Smooth muscle cell of the brain vasculature (primary cell): ENCODE measurements at regions not wholly inside any gene's neighbourhood (a gene's known extent, or its start where the extent isn't known, plus 50 kb on each side); places are given as distances from the start of the nearest gene placed in this dataset.
"Not testable (repeated sequence)": the region's sequence is repeated elsewhere in the genome, so short reads cannot be mapped to it uniquely, and the experiment has no call there.

Experiments
- DNase-seq: peaks from one replicate; pipeline ENCODE4 v3.0.0-alpha.2; 2012; ENCODE audit warnings: low read depth, low spot score

- no peak for DNase-seq
Measured at GRCh38 chr21:35801391-35801790, 258.9 kb downstream of the SETD4 start.

GRCh38 chr21:35800796-35801385, 259.4 kb downstream of the SETD4 start:
- DNase-seq, result not testable (repeated sequence)

- DNase-seq, result no peak
Measured at GRCh38 chr21:35796844-35797243, 263.5 kb downstream of the SETD4 start.

GRCh38 chr21:35794527-35794926, 265.8 kb downstream of the SETD4 start:
- not testable (repeated sequence) for DNase-seq

GRCh38 chr21:35792569-35793305, 267.6 kb downstream of the SETD4 start:
- no peak for DNase-seq

- DNase-seq, result no peak
Measured at GRCh38 chr21:35791541-35792325, 268.6 kb downstream of the SETD4 start.

GRCh38 chr21:35783721-35784120, 276.6 kb downstream of the SETD4 start:
- DNase-seq, result no peak

GRCh38 chr21:35782667-35783066, 277.7 kb downstream of the SETD4 start:
- no peak for DNase-seq

- DNase-seq, result no peak
Measured at GRCh38 chr21:35780983-35781382, 279.3 kb downstream of the SETD4 start.

GRCh38 chr21:35779690-35780570, 280.4 kb downstream of the SETD4 start:
- no peak for DNase-seq

GRCh38 chr21:35779167-35779566, 281.2 kb downstream of the SETD4 start:
- no peak for DNase-seq

- no peak for DNase-seq
Measured at GRCh38 chr21:35777081-35777480, 283.2 kb downstream of the SETD4 start.

- DNase-seq, result no peak
Measured at GRCh38 chr21:35775778-35776544, 284.4 kb downstream of the SETD4 start.

GRCh38 chr21:35770101-35770945, 290.0 kb downstream of the SETD4 start:
- DNase-seq, result no peak

GRCh38 chr21:35768187-35768586, 292.1 kb downstream of the SETD4 start:
- DNase-seq, result no peak

GRCh38 chr21:35764586-35764985, 295.7 kb downstream of the SETD4 start:
- DNase-seq, result no peak

- no peak for DNase-seq
Measured at GRCh38 chr21:35764077-35764476, 296.2 kb downstream of the SETD4 start.

- no peak for DNase-seq
Measured at GRCh38 chr21:35754583-35754982, 305.7 kb downstream of the SETD4 start.

- no peak for DNase-seq
Measured at GRCh38 chr21:35753308-35753707, 307.0 kb downstream of the SETD4 start.

- DNase-seq, result no peak
Measured at GRCh38 chr21:35751171-35751570, 309.2 kb downstream of the SETD4 start.
